ENCODE measurements at regions not wholly inside any gene's neighbourhood (a gene's known extent, or its start where the extent isn't known, plus 50 kb on each side); places are given as distances from the start of the nearest gene placed in this dataset.

DNA sequence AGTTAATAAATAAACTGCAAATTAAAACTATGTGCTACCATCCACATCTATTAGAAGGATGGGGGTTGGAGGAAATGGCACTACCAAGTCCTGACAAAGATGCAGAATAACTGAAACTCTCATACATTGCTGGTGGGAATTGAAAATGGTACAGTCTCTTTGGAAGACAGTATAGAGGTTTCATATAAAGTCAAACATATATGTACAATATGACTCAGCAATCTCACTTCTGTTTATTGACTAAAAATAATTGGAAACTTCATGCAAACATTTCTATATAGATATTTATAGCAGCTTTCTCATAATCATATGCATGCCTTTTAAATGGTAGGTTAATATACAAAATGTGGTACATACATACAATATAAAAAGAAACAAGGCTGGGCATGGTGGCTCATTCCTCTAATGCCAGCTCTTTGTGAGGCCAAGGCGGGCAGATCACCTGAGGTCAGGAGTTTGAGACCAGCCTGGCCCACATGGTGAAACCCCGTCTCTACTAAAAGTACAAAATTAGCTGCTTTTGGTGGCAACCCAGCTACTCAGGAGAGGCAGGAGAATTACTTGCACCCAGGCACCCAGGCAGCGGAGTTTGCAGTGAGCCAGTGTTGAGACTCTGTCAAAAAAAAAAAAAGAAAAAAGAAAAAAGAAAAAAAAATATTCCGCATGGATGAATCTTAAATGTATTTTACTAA, 225.0 kb upstream of the CXXC4 start:
- CTCF ChIA-PET: no interaction called here
- no peak for TF ChIP-seq MYC (IDR thresholded peaks at IDR 0.05; ENCODE audit: low read depth, low read length)
- TF ChIP-seq, protein P1, sequence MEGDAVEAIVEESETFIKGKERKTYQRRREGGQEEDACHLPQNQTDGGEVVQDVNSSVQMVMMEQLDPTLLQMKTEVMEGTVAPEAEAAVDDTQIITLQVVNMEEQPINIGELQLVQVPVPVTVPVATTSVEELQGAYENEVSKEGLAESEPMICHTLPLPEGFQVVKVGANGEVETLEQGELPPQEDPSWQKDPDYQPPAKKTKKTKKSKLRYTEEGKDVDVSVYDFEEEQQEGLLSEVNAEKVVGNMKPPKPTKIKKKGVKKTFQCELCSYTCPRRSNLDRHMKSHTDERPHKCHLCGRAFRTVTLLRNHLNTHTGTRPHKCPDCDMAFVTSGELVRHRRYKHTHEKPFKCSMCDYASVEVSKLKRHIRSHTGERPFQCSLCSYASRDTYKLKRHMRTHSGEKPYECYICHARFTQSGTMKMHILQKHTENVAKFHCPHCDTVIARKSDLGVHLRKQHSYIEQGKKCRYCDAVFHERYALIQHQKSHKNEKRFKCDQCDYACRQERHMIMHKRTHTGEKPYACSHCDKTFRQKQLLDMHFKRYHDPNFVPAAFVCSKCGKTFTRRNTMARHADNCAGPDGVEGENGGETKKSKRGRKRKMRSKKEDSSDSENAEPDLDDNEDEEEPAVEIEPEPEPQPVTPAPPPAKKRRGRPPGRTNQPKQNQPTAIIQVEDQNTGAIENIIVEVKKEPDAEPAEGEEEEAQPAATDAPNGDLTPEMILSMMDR (IDR thresholded peaks at IDR 0.05; ENCODE audit: extremely low read depth in 1 of 2, insufficient read depth in 1 of 2, low read depth in 1 of 2, low read length in 2 of 2): no peak
- no peak for TF ChIP-seq JUN (IDR thresholded peaks at IDR 0.05; ENCODE audit: borderline replicate concordance, insufficient read depth, insufficient read length, low read depth)
- no peaks in the 10 kb centered on the region for H3K4me1 ChIP-seq (ENCODE audit: control insufficient read depth, extremely low read depth, insufficient read depth, low read length)
- H3K4me2 ChIP-seq (ENCODE audit: insufficient read depth, low read length): no peak overlapping the region
- DNase-seq (ENCODE audit: low read depth, low spot score) (no peak), FAIRE-seq (no peak)
- H3K27ac ChIP-seq (ENCODE audit: insufficient read depth, low read depth, low read length): no peak overlapping the region
- H3K9ac ChIP-seq (replicated peaks; ENCODE audit: extremely low read depth, insufficient read depth, low read length): no peak overlapping the region
- H4K20me1 ChIP-seq (replicated peaks; ENCODE audit: control insufficient read depth, extremely low read depth, insufficient read depth, low read length): no peaks in the 10 kb centered on the region
- H3K27me3 ChIP-seq (ENCODE audit: control insufficient read depth in 2 of 2, insufficient read depth in 2 of 2, low read length in 2 of 2): no peaks in the 10 kb centered on the region
- no peaks in the 10 kb centered on the region for H3K9me3 ChIP-seq (replicated peaks; ENCODE audit: control insufficient read depth, insufficient read depth, low read length)
- H3K79me2 ChIP-seq (ENCODE audit: control insufficient read depth, insufficient read depth, low read length): no peaks in the 10 kb centered on the region
- H3K9me1 ChIP-seq (replicated peaks; ENCODE audit: control insufficient read depth, extremely low read depth, insufficient read depth, low read length): no peaks in the 10 kb centered on the region
- BruUV-seq (replicated peaks): no TSS peak
- H2AFZ ChIP-seq (ENCODE audit: low read depth, low read length): no peak overlapping the region
- H3K4me3 ChIP-seq (replicated peaks in 1 of 3; ENCODE audit: insufficient read depth in 1 of 3, low read depth in 1 of 3, low read length in 3 of 3): no peak overlapping the region
- POLR2A ChIA-PET: no interaction called here
- no peaks in the 10 kb centered on the region for H3K36me3 ChIP-seq (ENCODE audit: control insufficient read depth in 2 of 2, extremely low read depth in 1 of 2, insufficient read depth in 2 of 2, low read length in 2 of 2)
- dilution Hi-C loops (cut with MboI; ENCODE audit: extremely low pct_ligation_motif_present, low sequenced_read_pairs): no loop called here
- intact Hi-C loops (cut with micrococcal nuclease): no loop called here

DNA sequence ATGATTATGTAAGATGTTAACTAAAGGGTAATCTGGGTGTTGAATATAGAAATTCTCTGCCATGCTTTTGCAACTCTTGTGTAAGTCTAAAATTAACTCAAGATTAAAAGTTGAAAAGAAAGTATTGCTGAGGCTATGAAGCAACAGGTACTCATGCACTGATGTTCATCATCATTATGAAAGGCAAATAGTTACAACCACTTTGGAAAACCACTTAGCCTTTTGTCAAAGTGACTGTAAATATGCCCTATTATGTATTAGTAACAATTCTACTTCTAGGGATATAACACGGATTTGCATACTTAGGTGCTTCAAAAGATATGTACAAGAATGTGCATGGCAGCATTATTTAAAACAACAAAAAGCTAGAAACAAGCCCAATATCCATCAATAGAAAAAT, 227.8 kb upstream of the CXXC4 start:
- ChIA-PET CTCF (no interaction called here), POLR2A (no interaction called here)
- no TSS peak for BruUV-seq (replicated peaks)
- intact Hi-C loops (cut with micrococcal nuclease): no loop called here
- no peaks in the 10 kb centered on the region for H3K79me2 ChIP-seq (ENCODE audit: control insufficient read depth, insufficient read depth, low read length)
- TF ChIP-seq, protein P1 (IDR thresholded peaks at IDR 0.05; ENCODE audit: extremely low read depth in 1 of 2, insufficient read depth in 1 of 2, low read depth in 1 of 2, low read length in 2 of 2): no peak
- TF ChIP-seq FOS (IDR thresholded peaks at IDR 0.05; ENCODE audit: borderline replicate concordance, insufficient read depth, low read length) (no peak), POLR2A (IDR thresholded peaks at IDR 0.05; ENCODE audit: low read depth, low read length) (no peak), JUN (IDR thresholded peaks at IDR 0.05; ENCODE audit: borderline replicate concordance, insufficient read depth, insufficient read length, low read depth) (no peak), GATA2 (IDR thresholded peaks at IDR 0.05; ENCODE audit: insufficient read depth, insufficient read length, low read depth, low read length) (no peak), EZH2 (IDR thresholded peaks at IDR 0.05; ENCODE audit: borderline replicate concordance, low read depth, low read length, severe bottlenecking) (no peak), MYC (IDR thresholded peaks at IDR 0.05; ENCODE audit: low read depth, low read length) (no peak), POLR2AphosphoS5 (IDR thresholded peaks at IDR 0.05; ENCODE audit: insufficient read depth, low read depth, low read length) (no peak)
- TF ChIP-seq, protein P2, sequence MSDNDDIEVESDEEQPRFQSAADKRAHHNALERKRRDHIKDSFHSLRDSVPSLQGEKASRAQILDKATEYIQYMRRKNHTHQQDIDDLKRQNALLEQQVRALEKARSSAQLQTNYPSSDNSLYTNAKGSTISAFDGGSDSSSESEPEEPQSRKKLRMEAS (IDR thresholded peaks at IDR 0.05; ENCODE audit: insufficient read depth, insufficient read length): no peak
- no peaks in the 10 kb centered on the region for H3K4me1 ChIP-seq (ENCODE audit: control insufficient read depth, extremely low read depth, insufficient read depth, low read length)
- no peak overlapping the region for H3K9ac ChIP-seq (replicated peaks; ENCODE audit: extremely low read depth, insufficient read depth, low read length)
- FAIRE-seq (no peak), DNase-seq (ENCODE audit: low read depth, low spot score) (no peak)
- H3K27ac ChIP-seq (ENCODE audit: insufficient read depth, low read depth, low read length): no peak overlapping the region
- H3K27me3 ChIP-seq (ENCODE audit: control insufficient read depth in 2 of 2, insufficient read depth in 2 of 2, low read length in 2 of 2): no peaks in the 10 kb centered on the region
- H4K20me1 ChIP-seq (replicated peaks; ENCODE audit: control insufficient read depth, extremely low read depth, insufficient read depth, low read length): no peaks in the 10 kb centered on the region
- H3K36me3 ChIP-seq (ENCODE audit: control insufficient read depth in 2 of 2, extremely low read depth in 1 of 2, insufficient read depth in 2 of 2, low read length in 2 of 2): no peaks in the 10 kb centered on the region
- H2AFZ ChIP-seq (ENCODE audit: low read depth, low read length): no peak overlapping the region
- H3K9me3 ChIP-seq (replicated peaks; ENCODE audit: control insufficient read depth, insufficient read depth, low read length): peaks cover 3% of the 10 kb centered on the region
- H3K9me1 ChIP-seq (replicated peaks; ENCODE audit: control insufficient read depth, extremely low read depth, insufficient read depth, low read length): no peaks in the 10 kb centered on the region
- no peak overlapping the region for H3K4me2 ChIP-seq (ENCODE audit: insufficient read depth, low read length)
- dilution Hi-C loops (cut with MboI; ENCODE audit: extremely low pct_ligation_motif_present, low sequenced_read_pairs): no loop called here
- H3K4me3 ChIP-seq (replicated peaks in 1 of 3; ENCODE audit: insufficient read depth in 1 of 3, low read depth in 1 of 3, low read length in 3 of 3): no peak overlapping the region

All from endothelial cell of umbilical vein (primary cell).